BJ (cell line): ENCODE measurements at regions not wholly inside any gene's neighbourhood (a gene's known extent, or its start where the extent isn't known, plus 50 kb on each side); places are given as distances from the start of the nearest gene placed in this dataset.

Experiments
- CTCF ChIA-PET: fragments of 350-600 bp; formaldehyde crosslinking; extraction: SDS; loops from one replicate; lab custom pipeline; 2021; ENCODE audit warnings: antibody characterized with exemption, inconsistent platforms; lab: Yijun Ruan, JAX
- POLR2A ChIA-PET: fragments of 300-600 bp; sonication (Branson Sonifier 250); formaldehyde crosslinking; extraction: SDS; loops from one replicate; lab custom pipeline; 2021; ENCODE audit warnings: antibody characterized with exemption; lab: Charles Lee
- DNase-seq: peaks from one replicate; pipeline ENCODE4 v3.0.0-alpha.2; 2011; ENCODE audit warnings: low read depth
- H3K27me3 ChIP-seq: 2 replicates; pipeline ENCODE4 v1.6.0; 2011; ENCODE audit warnings: low read length; ENCODE audit not compliant: control insufficient read depth, insufficient read depth
- H3K36me3 ChIP-seq: 2 replicates; pipeline ENCODE4 v1.5.1; 2011; ENCODE audit warnings: low read length; ENCODE audit not compliant: control insufficient read depth, insufficient read depth
- H3K4me3 ChIP-seq: 2 replicates; pipeline ENCODE4 v1.5.1; 2011; ENCODE audit warnings: low read depth, mild to moderate bottlenecking, control low read depth, low read length
- CTCF ChIP-seq: IDR thresholded peaks from 2 replicates; pipeline ENCODE4 v1.5.1; 2011; ENCODE audit warnings: low read depth, mild to moderate bottlenecking, control low read depth, inconsistent platforms, low read length, moderate library complexity; ENCODE audit not compliant: insufficient read depth

- Histone ChIP-seq H3K36me3 (no peaks in the 10 kb centered on the region), H3K27me3 (no peaks in the 10 kb centered on the region; the same call in 1 of the 2 replicates), H3K4me3 (no peak overlapping the region)
- DNase-seq = no peak
- ChIA-PET CTCF (no interaction called here), POLR2A (no interaction called here)
- no peak for TF ChIP-seq CTCF
These were observed 75.1 kb downstream of the EMX2 start for GRCh38 chr10:117617659-117618058.

GRCh38 chr10:117619223-117619622 is 76.7 kb downstream of the EMX2 start:
- POLR2A ChIA-PET = no interaction called here
- TF ChIP-seq CTCF = no peak
- CTCF ChIA-PET = interaction anchor here (0.6 kb wide), 1 partner anchor 455 kb away, joined by 4 read pairs; no protein-coding TSS in a partner anchor
- no peak for DNase-seq
- no peaks in the 10 kb centered on the region; the same call in 1 of the 2 replicates for H3K27me3 ChIP-seq
- no peaks in the 10 kb centered on the region for H3K36me3 ChIP-seq
- no peak overlapping the region for H3K4me3 ChIP-seq

- CTCF ChIA-PET = interaction anchor here (0.6 kb wide), 1 partner anchor 455 kb away, joined by 4 read pairs; no protein-coding TSS in a partner anchor
- POLR2A ChIA-PET = no interaction called here
- TF ChIP-seq CTCF = no peak
- no peaks in the 10 kb centered on the region for H3K36me3 ChIP-seq
- no peak for DNase-seq
- no peak overlapping the region for H3K4me3 ChIP-seq
- no peaks in the 10 kb centered on the region; the same call in 1 of the 2 replicates for H3K27me3 ChIP-seq
These were observed 77.3 kb downstream of the EMX2 start for GRCh38 chr10:117619707-117620405.

GRCh38 chr10:117621196-117621595 is 78.7 kb downstream of the EMX2 start:
- ChIA-PET POLR2A (no interaction called here), CTCF (interaction anchor here (0.6 to 0.8 kb wide), 2 partner anchors 18 to 97 kb away, joined by 3 to 4 read pairs; no protein-coding TSS in a partner anchor)
- no peak overlapping the region for H3K4me3 ChIP-seq

More at GRCh38 chr10:117621196-117621595, 78.7 kb downstream of the EMX2 start:
- H3K36me3 ChIP-seq = no peaks in the 10 kb centered on the region
- TF ChIP-seq CTCF = no peak
- no peaks in the 10 kb centered on the region; the same call in 1 of the 2 replicates for H3K27me3 ChIP-seq
- no peak for DNase-seq
